Fibroblast of the conjunctiva (primary cell): ENCODE measurements at regions not wholly inside any gene's neighbourhood (a gene's known extent, or its start where the extent isn't known, plus 50 kb on each side); places are given as distances from the start of the nearest gene placed in this dataset.
"Not testable (repeated sequence)": the region's sequence is repeated elsewhere in the genome, so short reads cannot be mapped to it uniquely, and the experiment has no call there.

Experiments
- DNase-seq: peaks from one replicate; pipeline ENCODE4 v3.0.0-alpha.2; 2010; ENCODE audit warnings: low read depth

- DNase-seq: no peak
Measured at GRCh38 chr13:111064661-111065060, 50.4 kb upstream of the ARHGEF7 start.

GRCh38 chr13:111062966-111063365 lies 52.1 kb upstream of the ARHGEF7 start:
- no peak for DNase-seq

GRCh38 chr13:111062305-111062704 lies 52.8 kb upstream of the ARHGEF7 start:
- DNase-seq: no peak

GRCh38 chr13:111061358-111062045 lies 53.6 kb upstream of the ARHGEF7 start:
- DNase-seq: no peak

GRCh38 chr13:111060237-111060919 lies 54.7 kb upstream of the ARHGEF7 start:
- no peak for DNase-seq

- no peak for DNase-seq
Measured at GRCh38 chr13:111058796-111059506, 56.2 kb upstream of the ARHGEF7 start.

- not testable (repeated sequence) for DNase-seq
Measured at GRCh38 chr13:111058339-111058738, 56.8 kb upstream of the ARHGEF7 start.

- not testable (repeated sequence) for DNase-seq
Measured at GRCh38 chr13:111051726-111052232, 63.3 kb upstream of the ARHGEF7 start.

- no peak for DNase-seq
Measured at GRCh38 chr13:111051041-111051725, 63.9 kb upstream of the ARHGEF7 start.

GRCh38 chr13:111050539-111050879 lies 64.6 kb upstream of the ARHGEF7 start:
- no peak for DNase-seq

- no peak for DNase-seq
Measured at GRCh38 chr13:111049791-111050538, 65.1 kb upstream of the ARHGEF7 start.

- DNase-seq: no peak
Measured at GRCh38 chr13:111048387-111048786, 66.7 kb upstream of the ARHGEF7 start.

GRCh38 chr13:111047326-111047725 lies 67.8 kb upstream of the ARHGEF7 start:
- no peak for DNase-seq

GRCh38 chr13:111046590-111047141 lies 68.4 kb upstream of the ARHGEF7 start:
- DNase-seq: no peak

- no peak for DNase-seq
Measured at GRCh38 chr13:111045170-111045569, 69.9 kb upstream of the ARHGEF7 start.

GRCh38 chr13:111044087-111044830 lies 70.9 kb upstream of the ARHGEF7 start:
- no peak for DNase-seq

GRCh38 chr13:111043575-111043982 lies 71.5 kb upstream of the ARHGEF7 start:
- DNase-seq: no peak

- DNase-seq: no peak
Measured at GRCh38 chr13:111042661-111043226, 72.4 kb upstream of the ARHGEF7 start.

GRCh38 chr13:111040830-111041229 lies 74.3 kb upstream of the ARHGEF7 start:
- DNase-seq: no peak

GRCh38 chr13:111039735-111040134 lies 75.4 kb upstream of the ARHGEF7 start:
- DNase-seq: no peak
